ENCODE measurements at regions not wholly inside any gene's neighbourhood (a gene's known extent, or its start where the extent isn't known, plus 50 kb on each side); places are given as distances from the start of the nearest gene placed in this dataset.

GRCh38 chr18:67199993-67200617 is 316.4 kb downstream of the DSEL start:
- no peaks in the 10 kb centered on the region for H3K4me1 ChIP-seq (ENCODE audit: insufficient read depth, low read length, severe bottlenecking)
- H4K20me1 ChIP-seq (ENCODE audit: insufficient read depth, low read length): no peaks in the 10 kb centered on the region
- no peaks in the 10 kb centered on the region for H3K36me3 ChIP-seq (ENCODE audit: insufficient read depth, low read length)
- no peak overlapping the region for H2AFZ ChIP-seq (ENCODE audit: low read length)
- H3K79me2 ChIP-seq (ENCODE audit: insufficient read depth, low read length): no peaks in the 10 kb centered on the region
- no peaks in the 10 kb centered on the region for H3F3A ChIP-seq (ENCODE audit: insufficient read depth, low read length)
- H3K9me2 ChIP-seq (ENCODE audit: low read depth, low read length): no peaks in the 10 kb centered on the region
- no peaks in the 10 kb centered on the region for H3K9me3 ChIP-seq (ENCODE audit: low read length)
- H3K4me3 ChIP-seq (ENCODE audit: low read depth, low read length, poor library complexity, severe bottlenecking): no peak overlapping the region
- H3K27ac ChIP-seq (ENCODE audit: low read depth, low read length, poor library complexity, severe bottlenecking): no peak overlapping the region
- no peak overlapping the region for H3K9ac ChIP-seq (ENCODE audit: low read length)
- H3K4me2 ChIP-seq (ENCODE audit: low read length): no peak overlapping the region
- TF ChIP-seq EZH2 (IDR thresholded peaks at IDR 0.05; ENCODE audit: borderline replicate concordance, low read length) (no peak), CTCF (IDR thresholded peaks at IDR 0.05; ENCODE audit: low read length) (peak; percentile 59)
- H3K27me3 ChIP-seq (ENCODE audit: insufficient read depth, low read length): no peaks in the 10 kb centered on the region

- no peaks in the 10 kb centered on the region for H3K9me3 ChIP-seq (ENCODE audit: low read length)
- no peak overlapping the region for H3K4me3 ChIP-seq (ENCODE audit: low read depth, low read length, poor library complexity, severe bottlenecking)
- no peaks in the 10 kb centered on the region for H3K27me3 ChIP-seq (ENCODE audit: insufficient read depth, low read length)
- H2AFZ ChIP-seq (ENCODE audit: low read length): no peak overlapping the region
- no peaks in the 10 kb centered on the region for H3K4me1 ChIP-seq (ENCODE audit: insufficient read depth, low read length, severe bottlenecking)
- no peaks in the 10 kb centered on the region for H3K9me2 ChIP-seq (ENCODE audit: low read depth, low read length)
- H3K79me2 ChIP-seq (ENCODE audit: insufficient read depth, low read length): no peaks in the 10 kb centered on the region
- TF ChIP-seq CTCF (IDR thresholded peaks at IDR 0.05; ENCODE audit: low read length) (no peak), EZH2 (IDR thresholded peaks at IDR 0.05; ENCODE audit: borderline replicate concordance, low read length) (no peak)
- H4K20me1 ChIP-seq (ENCODE audit: insufficient read depth, low read length): no peaks in the 10 kb centered on the region
- no peak overlapping the region for H3K9ac ChIP-seq (ENCODE audit: low read length)
- no peaks in the 10 kb centered on the region for H3K36me3 ChIP-seq (ENCODE audit: insufficient read depth, low read length)
- H3K27ac ChIP-seq (ENCODE audit: low read depth, low read length, poor library complexity, severe bottlenecking): no peak overlapping the region
- no peak overlapping the region for H3K4me2 ChIP-seq (ENCODE audit: low read length)
- no peaks in the 10 kb centered on the region for H3F3A ChIP-seq (ENCODE audit: insufficient read depth, low read length)
Observed at GRCh38 chr18:67194886-67195285, 321.6 kb downstream of the DSEL start.

- no peaks in the 10 kb centered on the region for H3K9me2 ChIP-seq (ENCODE audit: low read depth, low read length)
- TF ChIP-seq EZH2 (IDR thresholded peaks at IDR 0.05; ENCODE audit: borderline replicate concordance, low read length) (no peak), CTCF (IDR thresholded peaks at IDR 0.05; ENCODE audit: low read length) (no peak)
- H3K4me3 ChIP-seq (ENCODE audit: low read depth, low read length, poor library complexity, severe bottlenecking): no peak overlapping the region
- H3K9ac ChIP-seq (ENCODE audit: low read length): no peak overlapping the region
- no peak overlapping the region for H3K27ac ChIP-seq (ENCODE audit: low read depth, low read length, poor library complexity, severe bottlenecking)
- H3F3A ChIP-seq (ENCODE audit: insufficient read depth, low read length): no peaks in the 10 kb centered on the region
- H3K4me1 ChIP-seq (ENCODE audit: insufficient read depth, low read length, severe bottlenecking): no peaks in the 10 kb centered on the region
- no peaks in the 10 kb centered on the region for H3K9me3 ChIP-seq (ENCODE audit: low read length)
- no peak overlapping the region for H3K4me2 ChIP-seq (ENCODE audit: low read length)
- H3K79me2 ChIP-seq (ENCODE audit: insufficient read depth, low read length): no peaks in the 10 kb centered on the region
- H2AFZ ChIP-seq (ENCODE audit: low read length): no peak overlapping the region
- H4K20me1 ChIP-seq (ENCODE audit: insufficient read depth, low read length): no peaks in the 10 kb centered on the region
- no peaks in the 10 kb centered on the region for H3K36me3 ChIP-seq (ENCODE audit: insufficient read depth, low read length)
- H3K27me3 ChIP-seq (ENCODE audit: insufficient read depth, low read length): no peaks in the 10 kb centered on the region
Observed at GRCh38 chr18:67192535-67192934, 324.0 kb downstream of the DSEL start.
